ENCODE measurements at regions not wholly inside any gene's neighbourhood (a gene's known extent, or its start where the extent isn't known, plus 50 kb on each side); places are given as distances from the start of the nearest gene placed in this dataset.
"Not testable (repeated sequence)": the region's sequence is repeated elsewhere in the genome, so short reads cannot be mapped to it uniquely, and the experiment has no call there.

DNA sequence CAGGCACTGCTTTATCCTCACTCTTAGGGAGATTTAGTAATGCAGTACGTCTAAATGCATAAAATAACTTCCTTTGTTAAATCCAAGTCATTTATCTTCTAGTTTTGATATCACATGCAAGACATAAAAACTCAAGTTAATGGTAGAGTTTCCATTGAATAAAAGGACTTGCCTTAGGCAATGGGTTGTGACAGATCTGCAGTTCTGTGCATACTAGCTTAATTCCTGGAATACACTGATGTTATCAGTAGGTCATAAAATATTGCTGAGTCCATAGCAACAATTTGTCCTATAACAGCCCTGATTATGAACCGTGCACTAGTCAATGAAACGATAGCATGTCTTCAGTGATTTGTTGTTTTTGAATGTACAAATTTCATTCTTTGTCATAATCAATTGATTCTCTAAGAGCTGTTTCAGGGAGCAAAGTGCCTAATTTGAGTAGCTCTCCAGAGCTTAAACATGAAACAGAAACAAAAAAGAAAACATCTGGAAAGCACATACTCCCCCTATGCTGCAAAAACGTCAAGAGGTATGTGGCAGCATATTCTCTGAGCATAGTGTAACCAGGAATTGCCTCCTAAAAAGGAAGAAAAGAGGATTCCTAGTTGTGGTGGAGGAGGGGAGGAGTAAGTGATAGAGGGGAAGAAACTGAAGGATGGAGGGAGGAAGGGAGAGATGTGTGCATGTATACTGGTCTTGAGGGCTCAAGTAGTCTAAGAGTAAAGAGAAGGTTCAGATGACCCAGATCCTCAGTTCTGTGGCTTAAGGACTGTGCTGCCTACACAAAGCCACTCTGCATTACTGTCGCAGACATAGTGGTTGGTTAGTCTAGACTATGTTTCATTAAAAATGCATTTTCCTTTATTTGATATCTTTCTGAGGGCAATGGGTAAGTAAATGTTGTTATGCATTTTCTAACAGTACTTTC is 589.2 kb downstream of the PRR16 start:
- 70% methylated on average over 5 of the region's 5 CpGs for WGBS
- no peak for DNase-seq (ENCODE audit: extremely low spot score)
- Histone ChIP-seq H3K27me3 (no peaks in the 10 kb centered on the region), H3K4me3 (no peak overlapping the region), H3K9me3 (no peaks in the 10 kb centered on the region), H3K36me3 (no peaks in the 10 kb centered on the region), H3K4me1 (no peaks in the 10 kb centered on the region), H3K27ac (replicated peaks in 1 of 4) (no peak overlapping the region)
- TF ChIP-seq EP300 (IDR thresholded peaks at IDR 0.05) (no peak), POLR2A (IDR thresholded peaks at IDR 0.05; ENCODE audit: low read depth) (no peak), POLR2AphosphoS5 (IDR thresholded peaks at IDR 0.05) (no peak)
- TF ChIP-seq, protein P1, sequence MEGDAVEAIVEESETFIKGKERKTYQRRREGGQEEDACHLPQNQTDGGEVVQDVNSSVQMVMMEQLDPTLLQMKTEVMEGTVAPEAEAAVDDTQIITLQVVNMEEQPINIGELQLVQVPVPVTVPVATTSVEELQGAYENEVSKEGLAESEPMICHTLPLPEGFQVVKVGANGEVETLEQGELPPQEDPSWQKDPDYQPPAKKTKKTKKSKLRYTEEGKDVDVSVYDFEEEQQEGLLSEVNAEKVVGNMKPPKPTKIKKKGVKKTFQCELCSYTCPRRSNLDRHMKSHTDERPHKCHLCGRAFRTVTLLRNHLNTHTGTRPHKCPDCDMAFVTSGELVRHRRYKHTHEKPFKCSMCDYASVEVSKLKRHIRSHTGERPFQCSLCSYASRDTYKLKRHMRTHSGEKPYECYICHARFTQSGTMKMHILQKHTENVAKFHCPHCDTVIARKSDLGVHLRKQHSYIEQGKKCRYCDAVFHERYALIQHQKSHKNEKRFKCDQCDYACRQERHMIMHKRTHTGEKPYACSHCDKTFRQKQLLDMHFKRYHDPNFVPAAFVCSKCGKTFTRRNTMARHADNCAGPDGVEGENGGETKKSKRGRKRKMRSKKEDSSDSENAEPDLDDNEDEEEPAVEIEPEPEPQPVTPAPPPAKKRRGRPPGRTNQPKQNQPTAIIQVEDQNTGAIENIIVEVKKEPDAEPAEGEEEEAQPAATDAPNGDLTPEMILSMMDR (IDR thresholded peaks at IDR 0.05), result no peak
- intact Hi-C loops (cut with DNase I), result no loop called here

DNA sequence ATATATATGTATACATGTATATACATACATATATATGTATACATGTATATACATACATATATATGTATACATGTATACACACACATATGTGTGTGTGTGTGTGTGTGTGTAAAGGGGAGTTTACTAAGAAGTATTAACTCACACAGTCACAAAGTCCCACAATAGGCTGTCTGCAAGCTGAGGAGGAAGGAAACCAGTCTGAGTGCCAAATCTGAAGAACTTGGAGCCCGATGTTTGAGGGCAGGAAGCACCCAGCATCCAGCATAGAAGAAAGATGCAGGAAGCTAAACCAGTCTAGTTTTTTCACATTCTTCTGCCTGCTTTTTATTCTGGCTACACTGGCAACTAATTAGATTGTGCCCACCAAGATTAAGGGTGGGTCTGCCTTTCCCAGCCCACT is 591.5 kb downstream of the PRR16 start:
- TF ChIP-seq EP300 (IDR thresholded peaks at IDR 0.05) (no peak), POLR2A (IDR thresholded peaks at IDR 0.05; ENCODE audit: low read depth) (no peak), POLR2AphosphoS5 (IDR thresholded peaks at IDR 0.05) (no peak)
- TF ChIP-seq, protein P1 (IDR thresholded peaks at IDR 0.05), result no peak
- 80% methylated on average over 1 of the region's 1 CpG for WGBS
- no peak overlapping the region for H3K4me3 ChIP-seq

DNA sequence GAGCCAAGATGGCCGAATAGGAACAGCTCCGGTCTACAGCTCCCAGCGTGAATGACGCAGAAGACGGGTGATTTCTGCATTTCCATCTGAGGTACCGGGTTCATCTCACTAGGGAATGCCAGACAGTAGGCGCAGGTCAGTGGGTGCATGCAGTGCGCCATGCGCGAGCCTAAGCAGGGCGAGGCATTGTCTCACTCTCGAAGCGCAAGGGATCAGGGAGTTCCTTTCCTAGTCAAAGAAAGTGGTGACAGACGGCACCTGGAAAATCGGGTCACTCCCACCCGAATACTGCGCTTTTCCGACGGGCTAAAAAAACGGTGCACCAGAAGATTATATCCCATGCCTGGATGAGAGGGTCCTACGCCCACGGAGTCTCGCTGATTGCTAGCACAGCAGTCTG is 600.1 kb downstream of the PRR16 start:
- H3K4me1 ChIP-seq; H3K36me3 ChIP-seq; H3K4me3 ChIP-seq; H3K27me3 ChIP-seq; DNase-seq (ENCODE audit: extremely low spot score); H3K27ac ChIP-seq (replicated peaks in 1 of 4); H3K9me3 ChIP-seq; intact Hi-C loops (cut with DNase I): not testable (repeated sequence)
- 88% methylated on average over 23 of the region's 23 CpGs for WGBS

More for the DNA sequence above, 591.5 kb downstream of the PRR16 start:
- intact Hi-C loops (cut with DNase I), result no loop called here
- Histone ChIP-seq H3K27me3 (no peaks in the 10 kb centered on the region), H3K36me3 (no peaks in the 10 kb centered on the region), H3K4me1 (no peaks in the 10 kb centered on the region), H3K9me3 (no peaks in the 10 kb centered on the region), H3K27ac (replicated peaks in 1 of 4) (no peak overlapping the region)
- DNase-seq (ENCODE audit: extremely low spot score), result no peak

DNA sequence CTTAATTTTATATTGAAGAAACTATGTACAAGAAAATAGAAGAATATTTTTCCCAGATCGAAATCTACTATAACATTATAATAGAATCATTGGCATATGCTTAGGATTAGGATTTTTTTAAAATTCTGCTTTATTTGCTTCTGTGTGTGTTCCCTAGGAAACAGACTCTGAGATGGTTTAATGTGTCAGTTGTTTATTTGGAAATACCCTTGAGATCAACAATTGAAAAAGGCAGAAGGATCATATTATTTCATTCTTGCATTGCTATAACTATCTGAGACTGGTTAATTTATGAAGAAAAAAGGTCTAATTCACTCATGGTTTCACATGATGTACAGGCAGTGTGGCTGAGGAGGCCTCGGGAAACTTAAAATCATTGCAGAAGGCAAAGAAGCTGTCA is 622.6 kb downstream of the PRR16 start:
- H3K36me3 ChIP-seq, result no peaks in the 10 kb centered on the region
- H3K27me3 ChIP-seq, result no peaks in the 10 kb centered on the region
- no peak overlapping the region for H3K4me3 ChIP-seq
- H3K9me3 ChIP-seq, result no peaks in the 10 kb centered on the region
- no peak overlapping the region for H3K27ac ChIP-seq (replicated peaks in 1 of 4)
- TF ChIP-seq POLR2AphosphoS5 (IDR thresholded peaks at IDR 0.05) (no peak), EP300 (IDR thresholded peaks at IDR 0.05) (no peak), POLR2A (IDR thresholded peaks at IDR 0.05; ENCODE audit: low read depth) (no peak)
- TF ChIP-seq, protein P1 (IDR thresholded peaks at IDR 0.05), result no peak
- intact Hi-C loops (cut with DNase I), result no loop called here
- H3K4me1 ChIP-seq, result no peaks in the 10 kb centered on the region
- WGBS, result 75% methylated on average over 2 of the region's 2 CpGs
- DNase-seq (ENCODE audit: extremely low spot score), result no peak

DNA sequence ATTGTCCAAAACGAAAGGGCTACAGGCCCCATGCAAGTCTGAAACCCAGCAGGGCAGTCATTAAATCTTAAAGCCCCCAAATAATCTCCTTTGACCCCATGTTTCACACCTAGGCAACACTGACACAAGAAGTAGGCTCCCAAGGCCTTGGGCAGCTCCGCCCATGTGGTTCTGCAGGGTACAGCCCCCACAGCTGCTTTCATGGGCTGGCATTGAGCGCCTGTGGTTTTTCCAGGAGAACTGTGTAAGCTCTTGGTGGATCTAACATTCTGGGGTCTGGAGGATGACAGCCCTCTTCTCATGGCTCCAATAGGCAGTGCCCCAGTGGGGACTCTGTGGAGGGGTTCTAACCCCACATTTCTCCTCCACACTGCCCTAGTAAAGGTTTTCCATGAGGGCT is 623.5 kb downstream of the PRR16 start:
- intact Hi-C loops (cut with DNase I), result no loop called here
- Histone ChIP-seq H3K27ac (replicated peaks in 1 of 4) (no peak overlapping the region), H3K27me3 (no peaks in the 10 kb centered on the region), H3K36me3 (no peaks in the 10 kb centered on the region), H3K9me3 (no peaks in the 10 kb centered on the region), H3K4me1 (no peaks in the 10 kb centered on the region), H3K4me3 (no peak overlapping the region)
- no peak for DNase-seq (ENCODE audit: extremely low spot score)
- TF ChIP-seq EP300 (IDR thresholded peaks at IDR 0.05), result no peak
- TF ChIP-seq POLR2AphosphoS5 (IDR thresholded peaks at IDR 0.05), result no peak
- TF ChIP-seq, protein P1 (IDR thresholded peaks at IDR 0.05), result no peak
- TF ChIP-seq POLR2A (IDR thresholded peaks at IDR 0.05; ENCODE audit: low read depth), result no peak
- 91% methylated on average over 2 of the region's 3 CpGs for WGBS
